ENCODE measurements at regions not wholly inside any gene's neighbourhood (a gene's known extent, or its start where the extent isn't known, plus 50 kb on each side); places are given as distances from the start of the nearest gene placed in this dataset.

DNA sequence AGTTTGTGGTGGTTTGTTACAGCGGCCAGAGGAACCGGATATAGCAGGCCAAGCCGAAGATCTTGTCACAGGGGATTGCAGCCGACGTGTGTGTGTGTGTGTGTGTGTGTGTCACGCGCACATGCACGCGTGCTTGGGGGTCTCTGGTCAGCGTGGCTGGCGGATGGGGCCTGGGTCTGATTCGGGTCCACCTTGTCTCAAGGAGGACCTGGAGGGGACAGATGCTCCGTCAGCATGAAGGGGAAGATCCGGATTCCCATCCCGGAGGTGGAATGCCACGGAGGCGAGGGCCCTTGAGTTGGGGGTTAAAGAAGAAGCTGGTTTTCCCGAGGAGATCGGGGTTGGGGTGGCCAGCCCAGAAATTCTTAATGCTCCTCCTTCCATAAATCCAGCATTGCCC lies 1237.8 kb downstream of the BRD1 start:
- TF ChIP-seq, protein P1, sequence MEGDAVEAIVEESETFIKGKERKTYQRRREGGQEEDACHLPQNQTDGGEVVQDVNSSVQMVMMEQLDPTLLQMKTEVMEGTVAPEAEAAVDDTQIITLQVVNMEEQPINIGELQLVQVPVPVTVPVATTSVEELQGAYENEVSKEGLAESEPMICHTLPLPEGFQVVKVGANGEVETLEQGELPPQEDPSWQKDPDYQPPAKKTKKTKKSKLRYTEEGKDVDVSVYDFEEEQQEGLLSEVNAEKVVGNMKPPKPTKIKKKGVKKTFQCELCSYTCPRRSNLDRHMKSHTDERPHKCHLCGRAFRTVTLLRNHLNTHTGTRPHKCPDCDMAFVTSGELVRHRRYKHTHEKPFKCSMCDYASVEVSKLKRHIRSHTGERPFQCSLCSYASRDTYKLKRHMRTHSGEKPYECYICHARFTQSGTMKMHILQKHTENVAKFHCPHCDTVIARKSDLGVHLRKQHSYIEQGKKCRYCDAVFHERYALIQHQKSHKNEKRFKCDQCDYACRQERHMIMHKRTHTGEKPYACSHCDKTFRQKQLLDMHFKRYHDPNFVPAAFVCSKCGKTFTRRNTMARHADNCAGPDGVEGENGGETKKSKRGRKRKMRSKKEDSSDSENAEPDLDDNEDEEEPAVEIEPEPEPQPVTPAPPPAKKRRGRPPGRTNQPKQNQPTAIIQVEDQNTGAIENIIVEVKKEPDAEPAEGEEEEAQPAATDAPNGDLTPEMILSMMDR (IDR thresholded peaks at IDR 0.05; ENCODE audit: insufficient read depth, low read length) = no peak
- TF ChIP-seq POLR2AphosphoS5 (IDR thresholded peaks at IDR 0.05; ENCODE audit: low read depth) (no peak), SPI1 (IDR thresholded peaks at IDR 0.05; ENCODE audit: borderline replicate concordance, low read depth) (no peak), GABPA (IDR thresholded peaks at IDR 0.05; ENCODE audit: low read depth) (no peak)
- TF ChIP-seq, protein P2, sequence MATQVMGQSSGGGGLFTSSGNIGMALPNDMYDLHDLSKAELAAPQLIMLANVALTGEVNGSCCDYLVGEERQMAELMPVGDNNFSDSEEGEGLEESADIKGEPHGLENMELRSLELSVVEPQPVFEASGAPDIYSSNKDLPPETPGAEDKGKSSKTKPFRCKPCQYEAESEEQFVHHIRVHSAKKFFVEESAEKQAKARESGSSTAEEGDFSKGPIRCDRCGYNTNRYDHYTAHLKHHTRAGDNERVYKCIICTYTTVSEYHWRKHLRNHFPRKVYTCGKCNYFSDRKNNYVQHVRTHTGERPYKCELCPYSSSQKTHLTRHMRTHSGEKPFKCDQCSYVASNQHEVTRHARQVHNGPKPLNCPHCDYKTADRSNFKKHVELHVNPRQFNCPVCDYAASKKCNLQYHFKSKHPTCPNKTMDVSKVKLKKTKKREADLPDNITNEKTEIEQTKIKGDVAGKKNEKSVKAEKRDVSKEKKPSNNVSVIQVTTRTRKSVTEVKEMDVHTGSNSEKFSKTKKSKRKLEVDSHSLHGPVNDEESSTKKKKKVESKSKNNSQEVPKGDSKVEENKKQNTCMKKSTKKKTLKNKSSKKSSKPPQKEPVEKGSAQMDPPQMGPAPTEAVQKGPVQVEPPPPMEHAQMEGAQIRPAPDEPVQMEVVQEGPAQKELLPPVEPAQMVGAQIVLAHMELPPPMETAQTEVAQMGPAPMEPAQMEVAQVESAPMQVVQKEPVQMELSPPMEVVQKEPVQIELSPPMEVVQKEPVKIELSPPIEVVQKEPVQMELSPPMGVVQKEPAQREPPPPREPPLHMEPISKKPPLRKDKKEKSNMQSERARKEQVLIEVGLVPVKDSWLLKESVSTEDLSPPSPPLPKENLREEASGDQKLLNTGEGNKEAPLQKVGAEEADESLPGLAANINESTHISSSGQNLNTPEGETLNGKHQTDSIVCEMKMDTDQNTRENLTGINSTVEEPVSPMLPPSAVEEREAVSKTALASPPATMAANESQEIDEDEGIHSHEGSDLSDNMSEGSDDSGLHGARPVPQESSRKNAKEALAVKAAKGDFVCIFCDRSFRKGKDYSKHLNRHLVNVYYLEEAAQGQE (IDR thresholded peaks at IDR 0.05; ENCODE audit: insufficient replicate concordance, low read depth) = no peak

Measured in HL-60 (cell line).